ENCODE measurements at regions not wholly inside any gene's neighbourhood (a gene's known extent, or its start where the extent isn't known, plus 50 kb on each side); places are given as distances from the start of the nearest gene placed in this dataset.
"Not testable (repeated sequence)": the region's sequence is repeated elsewhere in the genome, so short reads cannot be mapped to it uniquely, and the experiment has no call there.

DNA sequence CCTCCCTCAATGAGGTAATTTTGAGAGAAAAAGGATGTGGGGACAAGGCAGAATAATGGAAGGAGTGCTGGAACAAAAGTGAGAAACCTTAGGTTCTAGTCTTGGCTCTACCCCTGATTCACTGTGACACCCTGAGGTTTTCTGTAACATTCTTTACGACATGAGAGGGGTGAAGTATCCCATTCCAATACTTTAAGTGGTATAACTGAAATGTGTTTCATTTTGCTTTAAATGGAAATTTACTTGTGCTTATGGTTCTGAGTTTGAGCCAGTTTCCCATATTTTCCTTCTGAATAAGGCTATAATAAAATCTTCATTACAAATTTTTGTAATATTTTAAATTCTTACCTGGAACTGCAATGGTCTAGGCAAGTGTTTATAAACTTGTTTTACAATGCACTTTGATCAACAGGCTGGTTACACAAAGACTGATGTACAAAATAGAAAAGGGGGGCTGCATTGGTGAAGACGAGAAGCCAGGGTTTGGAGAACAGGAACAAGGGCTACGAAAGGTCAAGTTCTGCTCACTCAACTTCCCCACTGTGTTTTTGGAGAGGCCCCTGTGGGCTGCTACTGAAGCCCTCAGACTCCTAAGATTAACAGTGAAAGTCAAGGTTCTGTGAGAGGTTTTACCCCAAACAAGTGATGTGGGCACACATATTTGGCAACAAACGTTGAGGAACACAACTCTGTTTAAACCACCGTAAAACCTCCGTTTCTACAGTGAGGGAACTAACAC lies 171.9 kb upstream of the ELL2 start:
- no peak for DNase-seq (ENCODE audit: low spot score)

DNA sequence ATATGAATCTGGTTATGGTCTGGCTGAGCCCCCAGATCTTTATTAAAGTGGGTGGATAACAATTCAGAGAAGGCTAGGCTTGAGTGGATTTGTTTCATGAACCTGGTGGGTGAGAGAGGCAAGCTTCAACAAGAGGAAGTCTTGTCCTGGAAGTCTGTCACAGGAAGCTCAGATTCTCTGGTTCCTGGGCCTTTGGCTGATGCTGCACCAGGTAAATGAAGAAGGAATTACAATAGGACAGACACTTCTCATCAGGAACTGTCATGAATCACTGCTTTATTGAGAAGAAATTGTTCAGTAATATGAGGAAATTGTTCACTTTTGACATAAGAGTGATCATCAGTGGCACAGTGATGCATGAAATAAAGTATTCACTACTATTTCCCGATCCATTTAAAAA lies 167.6 kb upstream of the ELL2 start:
- no peak for DNase-seq (ENCODE audit: low spot score)

DNA sequence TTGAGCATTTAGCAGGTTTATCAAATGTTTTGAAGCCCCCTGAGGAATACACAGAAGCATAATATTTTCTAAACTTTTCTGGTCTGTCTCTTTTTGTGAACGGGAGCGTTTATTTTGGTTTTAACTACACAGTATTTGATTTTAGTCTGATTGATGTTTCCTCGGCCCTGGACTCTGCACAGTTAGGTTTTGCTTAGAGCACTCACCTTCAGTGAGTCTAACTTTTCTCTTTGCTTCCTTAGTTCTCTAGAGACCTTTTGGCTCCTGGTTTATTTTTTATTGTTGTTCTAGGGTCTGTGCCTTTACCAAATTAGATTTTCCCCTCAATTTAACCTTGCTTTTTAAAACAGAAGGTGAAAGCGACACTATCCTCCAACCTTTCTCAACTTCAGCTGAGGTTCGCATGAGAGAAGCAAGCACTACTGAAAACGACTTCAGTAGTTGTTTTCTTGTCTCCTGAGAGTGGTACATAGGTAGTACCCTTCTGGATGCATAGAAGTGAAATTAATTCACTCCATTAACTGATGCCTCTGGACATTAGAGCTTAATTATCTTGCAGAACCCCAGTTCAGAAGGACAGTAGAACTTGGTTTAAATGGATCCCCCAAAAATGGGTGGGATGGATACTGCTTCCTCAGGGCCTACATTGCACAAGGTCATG lies 166.7 kb upstream of the ELL2 start:
- no peak for DNase-seq (ENCODE audit: low spot score)

DNA sequence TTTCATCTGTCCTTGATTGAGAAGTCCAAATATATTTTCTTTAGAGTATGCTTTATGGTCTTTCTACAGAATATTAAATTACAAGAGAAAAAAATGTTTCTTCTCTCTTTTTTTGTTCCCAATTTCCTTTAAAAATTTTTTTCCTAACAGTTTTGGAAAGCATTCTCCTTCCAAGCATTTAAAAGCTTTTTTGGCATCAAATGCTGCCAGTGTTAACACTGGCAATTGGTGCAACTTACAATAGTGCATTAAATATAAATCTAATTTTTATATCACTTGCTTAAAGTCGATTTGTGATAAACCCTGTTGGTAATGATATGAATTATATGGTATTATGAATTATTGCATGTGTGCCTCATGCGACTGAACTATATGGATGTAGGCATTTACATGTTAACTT lies 165.9 kb upstream of the ELL2 start:
- no peak for DNase-seq (ENCODE audit: low spot score)

DNA sequence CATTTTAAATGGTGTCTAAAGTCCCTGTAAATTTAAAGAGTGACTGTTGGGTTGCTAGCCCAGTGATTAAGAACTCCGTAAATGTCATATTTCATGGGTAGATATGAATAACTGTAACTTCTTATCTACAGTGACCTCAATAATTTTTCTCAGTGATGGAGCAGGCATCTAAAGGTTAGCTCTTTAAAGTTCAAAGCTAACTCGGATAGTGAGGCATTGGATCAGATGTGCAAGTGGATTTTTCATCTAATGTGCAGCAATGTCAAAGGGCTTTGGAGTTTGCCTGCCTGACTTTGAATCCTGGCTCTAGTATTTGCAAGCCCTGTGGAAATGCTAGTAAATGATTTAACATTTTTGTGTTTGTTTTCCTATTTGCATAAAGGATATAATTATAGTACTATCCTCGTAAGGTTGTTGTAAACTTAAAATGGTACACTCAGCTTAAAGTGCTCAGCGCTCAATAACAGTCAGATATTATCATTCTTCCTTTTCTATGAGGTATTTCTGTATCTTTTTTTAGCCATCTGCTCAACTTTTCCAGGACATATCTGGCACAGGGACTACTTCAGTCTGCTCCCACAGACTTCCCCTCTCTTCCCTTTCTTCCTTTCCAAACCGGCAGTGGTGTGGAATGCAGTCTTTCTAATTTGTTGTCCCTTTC lies 163.7 kb upstream of the ELL2 start:
- DNase-seq (ENCODE audit: low spot score): no peak

DNA sequence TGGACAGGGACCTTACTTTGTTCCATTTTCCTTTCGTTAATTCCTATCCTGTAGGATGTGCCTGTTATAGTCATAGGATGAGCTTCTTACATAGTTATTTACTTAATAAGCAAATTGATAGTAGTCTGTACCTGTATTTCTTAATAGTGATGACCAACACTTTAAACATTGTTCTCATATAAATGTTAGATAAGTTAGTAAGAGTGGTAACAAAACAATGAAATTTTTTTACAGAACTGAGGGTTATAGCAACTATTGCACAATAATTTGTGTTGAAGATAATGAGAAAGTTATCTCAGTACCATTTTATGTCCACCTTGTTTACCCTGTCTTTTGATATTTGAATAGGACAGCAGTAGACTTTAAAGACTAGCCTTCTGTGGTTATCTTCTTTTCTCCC lies 162.9 kb upstream of the ELL2 start:
- DNase-seq (ENCODE audit: low spot score): no peak

DNA sequence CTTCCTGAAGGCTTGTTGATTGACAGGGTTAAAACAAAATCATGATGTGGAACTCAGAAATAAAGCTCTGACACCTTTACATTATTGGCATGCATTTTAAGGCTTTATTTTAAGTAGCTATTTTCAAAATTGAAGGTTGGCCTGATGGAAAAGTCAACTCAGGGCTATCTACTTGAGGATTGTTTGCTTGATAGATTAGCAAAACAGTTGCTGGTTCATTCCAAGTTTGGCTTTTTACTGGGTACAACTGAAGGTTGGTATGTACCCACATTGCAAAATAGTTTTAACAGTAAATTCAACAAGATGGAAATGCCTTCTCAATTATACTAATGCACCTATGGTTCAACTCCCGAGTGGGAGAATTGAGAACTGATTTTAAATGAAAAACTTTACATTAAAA lies 161.8 kb upstream of the ELL2 start:
- DNase-seq (ENCODE audit: low spot score): no peak

DNA sequence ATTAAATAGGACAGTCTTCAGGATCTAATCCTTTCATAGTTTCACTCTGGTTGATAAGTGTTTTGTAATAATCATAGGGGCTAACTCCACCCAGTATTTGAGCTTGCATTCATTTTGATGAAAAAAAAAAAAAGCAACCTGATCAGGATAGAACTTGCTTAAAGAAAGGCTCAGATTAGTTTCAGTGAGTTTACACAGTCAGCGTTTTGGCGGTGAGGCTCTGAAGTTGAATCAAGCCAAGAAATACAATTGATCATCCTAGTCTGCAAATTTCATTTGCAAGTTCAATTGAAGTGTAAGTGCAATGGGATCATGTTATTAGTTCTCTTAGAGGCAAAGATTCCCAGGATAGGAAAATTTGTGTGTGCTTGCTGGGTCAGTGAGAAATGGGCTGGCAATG lies 159.7 kb upstream of the ELL2 start:
- no peak for DNase-seq (ENCODE audit: low spot score)

DNA sequence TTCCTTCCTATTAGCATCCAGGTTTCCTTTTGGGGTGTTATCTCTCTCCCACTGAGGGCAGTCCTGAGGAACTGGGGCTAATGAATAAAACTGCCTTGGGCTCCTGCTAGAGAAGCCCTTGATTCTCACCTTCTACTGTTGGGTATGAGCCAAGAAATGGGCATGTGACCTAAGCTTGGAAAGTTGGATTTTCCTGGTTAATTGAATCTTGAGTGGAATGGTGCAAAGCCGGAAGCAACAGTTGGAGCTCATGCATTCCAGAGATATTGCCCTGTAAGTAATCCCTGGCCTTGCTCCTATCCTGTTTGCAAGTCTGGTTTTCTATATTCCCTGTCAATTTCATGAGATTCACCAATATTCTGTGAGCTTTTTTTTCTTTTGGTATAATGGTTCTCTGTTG lies 158.5 kb upstream of the ELL2 start:
- DNase-seq (ENCODE audit: low spot score): no peak

DNA sequence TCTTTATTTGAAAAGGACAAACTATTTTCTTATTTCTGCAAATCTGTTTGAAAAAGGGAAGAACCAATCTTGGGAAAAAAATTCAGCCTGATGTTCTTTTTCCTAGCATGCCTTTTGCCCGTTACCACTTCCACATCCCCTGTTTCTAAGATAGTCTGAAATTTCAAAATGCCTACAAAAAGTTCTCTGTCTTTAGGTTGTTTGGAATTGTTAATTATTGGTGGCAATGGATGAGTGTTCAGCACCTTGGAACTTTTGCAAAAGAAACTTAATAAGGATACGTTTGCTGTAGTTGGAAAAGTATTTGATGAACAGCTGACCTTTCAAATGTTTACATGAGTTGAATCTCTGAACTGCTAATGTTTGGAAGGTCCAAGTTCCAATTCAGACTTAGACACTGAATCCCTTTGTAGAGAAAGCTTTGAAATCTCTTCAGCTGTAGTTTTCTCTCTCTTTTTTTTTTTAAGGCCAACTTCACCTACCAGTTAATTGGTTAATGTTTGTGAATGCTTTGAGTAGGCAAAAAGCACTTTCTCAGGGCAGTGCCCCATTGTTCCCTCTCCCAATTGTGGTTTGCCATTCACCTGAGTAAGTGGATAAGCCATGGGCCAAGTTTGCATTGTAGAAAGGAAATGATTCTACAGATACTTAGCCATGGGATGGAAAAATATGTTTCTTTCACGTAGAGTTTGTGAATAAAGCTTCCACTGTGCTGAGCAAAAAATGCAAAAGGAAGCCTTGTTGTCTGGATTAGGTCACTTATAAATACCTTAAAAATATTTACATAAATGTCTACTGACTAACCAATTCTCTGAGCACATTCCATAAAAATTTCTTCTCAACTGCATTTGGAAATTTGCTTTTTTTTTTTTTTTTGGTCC lies 156.4 kb upstream of the ELL2 start:
- DNase-seq (ENCODE audit: low spot score): peak; percentile 21

DNA sequence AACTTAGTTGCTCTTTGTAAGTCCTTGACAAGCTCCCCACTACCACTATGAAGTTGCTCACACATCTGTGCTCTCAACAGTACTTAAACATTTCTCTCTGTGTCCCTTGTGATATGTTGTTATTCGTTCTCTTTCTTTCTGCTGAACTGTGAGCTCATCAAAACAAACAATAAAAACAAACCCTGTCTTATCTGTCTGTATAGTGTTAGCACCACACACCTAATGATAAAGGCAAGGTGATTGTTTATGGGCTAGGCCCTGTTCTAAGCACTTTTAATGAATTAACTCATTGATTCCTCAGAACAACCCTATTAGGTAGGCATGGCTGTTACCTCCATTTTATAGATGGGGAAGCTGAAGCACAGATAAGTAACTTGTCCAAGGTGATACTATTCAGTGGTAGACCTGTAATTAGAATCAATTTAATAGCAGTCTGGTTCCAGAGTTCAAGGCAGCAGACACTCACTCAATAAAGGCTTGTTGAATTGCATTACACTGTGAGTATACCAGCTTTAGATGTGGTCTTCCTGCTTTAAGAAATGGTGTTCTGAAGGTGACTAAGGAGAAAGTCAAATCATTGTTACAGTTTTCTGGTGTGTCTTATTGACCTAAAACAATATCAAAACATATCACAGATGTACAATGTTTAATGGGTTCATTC lies 153.6 kb upstream of the ELL2 start:
- DNase-seq (ENCODE audit: low spot score): no peak

DNA sequence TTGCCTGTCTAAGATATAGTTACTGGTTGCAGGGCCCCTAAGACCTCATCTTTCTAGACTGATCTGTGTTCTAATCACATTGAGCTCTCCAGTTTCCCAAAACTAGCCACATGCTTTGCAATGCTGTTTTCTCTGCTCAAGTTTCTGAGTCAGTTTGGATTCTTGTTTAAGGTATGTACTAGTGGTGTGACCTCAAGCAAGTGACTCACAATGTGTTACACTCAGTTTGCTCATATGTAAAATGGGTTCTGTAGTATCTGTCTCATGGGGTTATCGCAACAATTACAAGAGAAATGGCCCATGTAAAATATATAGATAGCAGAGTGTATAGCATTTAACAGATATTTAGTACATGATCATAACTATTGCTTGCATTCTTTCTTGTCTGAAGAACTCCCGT lies 153.1 kb upstream of the ELL2 start:
- no peak for DNase-seq (ENCODE audit: low spot score)

DNA sequence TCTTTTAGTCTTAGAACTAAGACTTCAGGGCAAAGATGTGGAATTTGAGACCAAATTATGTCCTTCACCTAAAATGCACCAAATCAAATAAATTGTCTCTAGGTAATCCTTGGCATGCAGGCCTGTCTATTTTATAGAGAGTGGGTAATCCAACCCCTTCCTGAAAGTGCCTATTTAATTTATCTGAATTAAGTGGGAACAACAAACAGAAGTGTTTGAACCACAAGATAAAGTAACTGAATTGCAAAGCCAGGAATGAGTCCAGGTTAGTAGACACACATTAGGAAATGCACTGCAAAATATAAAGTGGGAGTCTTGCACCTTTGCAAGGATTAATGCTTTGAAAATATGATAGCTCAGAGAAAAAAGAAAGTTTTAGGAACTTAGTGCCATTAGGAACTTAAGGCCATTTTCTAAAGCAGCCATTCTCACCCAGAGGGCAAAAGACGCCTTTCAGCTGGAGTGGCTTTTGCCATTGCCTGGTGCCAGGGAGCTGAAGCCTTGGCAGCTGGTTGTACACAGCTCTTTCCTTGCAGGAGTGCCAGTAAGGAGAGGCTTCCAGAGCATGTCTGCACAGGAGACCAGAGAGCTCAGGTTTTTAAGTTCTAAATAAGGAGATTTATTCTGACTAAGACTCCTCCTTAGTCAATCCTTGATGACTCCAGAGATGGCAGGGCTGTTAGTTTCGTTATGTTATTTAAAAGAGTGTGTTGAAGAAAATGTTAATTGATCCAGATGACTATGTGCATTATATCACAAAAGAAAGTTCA lies 151.7 kb upstream of the ELL2 start:
- no peak for DNase-seq (ENCODE audit: low spot score)

DNA sequence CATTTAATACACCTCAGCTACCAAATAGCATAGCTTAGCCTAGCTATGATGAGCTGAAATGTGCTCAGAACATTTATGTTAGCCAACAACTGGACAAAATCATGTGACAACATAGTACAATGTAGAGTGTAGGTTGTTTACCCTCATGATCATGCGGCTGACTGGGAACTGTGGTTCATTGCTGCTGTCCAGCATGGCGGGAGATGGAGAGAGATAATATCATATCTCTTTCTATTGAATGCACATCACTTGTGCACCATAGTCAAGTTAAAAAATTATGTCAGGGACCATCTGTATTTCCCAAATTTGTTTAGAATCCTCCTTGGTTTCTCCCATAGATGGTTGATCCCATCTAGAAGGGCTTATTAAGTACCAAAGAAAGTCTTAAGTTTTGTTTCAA lies 151.1 kb upstream of the ELL2 start:
- no peak for DNase-seq (ENCODE audit: low spot score)

DNA sequence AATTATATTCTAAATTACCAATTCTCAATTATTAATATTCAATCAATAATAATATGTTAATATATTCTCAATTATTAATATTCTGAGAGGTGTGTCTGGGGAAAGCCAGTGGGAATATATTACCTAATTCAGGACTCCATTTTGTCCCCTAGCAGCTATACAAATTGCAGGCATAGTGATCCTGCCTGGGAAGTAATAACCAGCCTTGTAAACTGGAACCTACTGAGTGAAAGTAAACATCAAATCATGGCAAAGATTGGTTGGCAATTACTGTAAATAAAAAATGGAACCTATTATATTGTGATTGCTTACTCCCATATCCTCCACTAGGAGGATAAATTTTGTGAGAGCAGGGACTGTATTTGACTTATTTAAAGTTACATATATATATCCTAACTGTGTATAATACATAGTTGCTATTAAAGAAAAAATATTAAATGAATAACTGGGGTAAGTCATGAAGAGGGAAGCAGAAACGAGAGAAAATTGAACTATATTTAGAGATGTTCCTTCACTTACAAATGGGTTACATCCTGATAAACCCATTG lies 150.5 kb upstream of the ELL2 start:
- no peak for DNase-seq (ENCODE audit: low spot score)

DNA sequence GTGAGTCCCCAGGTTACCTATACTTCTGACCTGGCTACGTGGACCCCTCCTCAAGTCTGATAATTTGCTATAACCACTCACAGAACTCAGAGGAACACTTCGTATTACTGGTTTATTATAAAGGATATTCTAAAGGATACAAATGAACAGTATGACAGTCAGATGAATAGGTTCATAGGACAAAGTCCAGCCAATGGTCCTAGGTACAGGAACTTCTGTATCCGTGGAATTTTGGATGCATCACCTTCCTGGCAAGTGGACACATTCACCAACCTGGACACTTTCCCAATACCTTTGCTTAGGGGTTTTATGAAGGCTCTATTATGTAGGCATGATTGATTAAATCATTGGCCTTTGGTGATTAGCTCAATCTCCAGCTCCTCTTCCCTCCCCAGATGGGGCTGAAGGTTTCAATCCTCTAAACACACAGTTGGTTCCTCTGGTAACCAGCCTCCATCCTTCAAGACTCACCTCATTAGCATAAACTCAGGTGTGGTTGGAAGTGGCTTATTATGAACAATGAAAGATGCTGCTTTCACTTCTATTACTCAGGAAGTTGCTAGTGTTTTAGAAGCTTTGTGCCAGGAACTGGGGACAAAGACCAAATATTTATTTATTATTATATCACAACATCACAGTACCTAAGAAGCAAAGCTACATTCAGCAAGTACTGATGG lies 149.6 kb upstream of the ELL2 start:
- no peak for DNase-seq (ENCODE audit: low spot score)

DNA sequence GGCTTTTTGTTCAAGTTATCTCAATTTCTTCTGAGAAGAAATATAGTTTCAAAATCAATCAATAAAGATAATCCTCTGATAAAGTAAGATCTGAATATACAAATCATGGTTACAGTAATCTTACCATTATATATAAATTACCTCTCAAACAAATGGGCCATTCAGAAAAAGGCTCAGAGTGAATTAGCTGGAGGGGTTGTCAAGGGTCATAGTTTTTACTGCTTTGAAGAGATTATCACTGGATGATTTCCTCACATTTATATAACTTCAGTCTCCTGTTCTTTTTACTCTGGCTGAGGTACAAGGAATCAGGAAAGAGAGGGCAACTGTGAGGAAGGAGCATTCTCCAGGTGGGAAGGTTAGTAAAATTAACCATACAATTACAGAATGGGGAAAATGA lies 148.6 kb upstream of the ELL2 start:
- DNase-seq (ENCODE audit: low spot score): peak; percentile 30

DNA sequence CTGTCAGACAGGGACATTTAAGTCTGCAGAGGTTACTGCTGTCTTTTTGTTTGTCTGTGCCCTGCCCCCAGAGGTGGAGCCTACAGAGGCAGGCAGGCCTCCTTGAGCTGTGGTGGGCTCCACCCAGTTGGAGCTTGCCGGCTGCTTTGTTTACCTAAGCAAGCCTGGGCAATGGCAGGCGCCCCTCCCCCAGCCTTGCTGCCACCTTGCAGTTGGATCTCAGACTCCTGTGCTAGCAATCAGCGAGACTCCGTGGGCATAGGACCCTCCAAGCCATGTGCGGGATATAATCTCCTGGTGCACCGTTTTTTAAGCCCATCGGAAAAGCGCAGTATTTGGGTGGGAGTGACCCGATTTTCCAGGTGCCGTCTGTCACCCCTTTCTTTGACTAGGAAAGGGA lies 147.0 kb upstream of the ELL2 start:
- DNase-seq (ENCODE audit: low spot score): not testable (repeated sequence)

DNA sequence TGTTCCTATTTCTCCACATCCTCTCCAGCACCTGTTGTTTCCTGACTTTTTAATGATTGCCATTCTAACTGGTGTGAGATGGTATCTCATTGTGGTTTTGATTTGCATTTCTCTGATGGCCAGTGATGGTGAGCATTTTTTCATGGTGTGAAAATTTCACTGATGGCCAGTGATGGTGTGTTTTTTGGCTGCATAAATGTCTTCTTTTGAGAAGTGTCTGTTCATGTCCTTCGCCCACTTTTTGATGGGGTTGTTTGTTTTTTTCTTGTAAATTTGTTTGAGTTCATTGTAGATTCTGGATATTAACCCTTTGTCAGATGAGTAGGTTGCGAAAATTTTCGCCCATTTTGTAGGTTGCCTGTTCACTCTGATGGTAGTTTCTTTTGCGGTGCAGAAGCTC lies 142.2 kb upstream of the ELL2 start:
- not testable (repeated sequence) for DNase-seq (ENCODE audit: low spot score)

DNA sequence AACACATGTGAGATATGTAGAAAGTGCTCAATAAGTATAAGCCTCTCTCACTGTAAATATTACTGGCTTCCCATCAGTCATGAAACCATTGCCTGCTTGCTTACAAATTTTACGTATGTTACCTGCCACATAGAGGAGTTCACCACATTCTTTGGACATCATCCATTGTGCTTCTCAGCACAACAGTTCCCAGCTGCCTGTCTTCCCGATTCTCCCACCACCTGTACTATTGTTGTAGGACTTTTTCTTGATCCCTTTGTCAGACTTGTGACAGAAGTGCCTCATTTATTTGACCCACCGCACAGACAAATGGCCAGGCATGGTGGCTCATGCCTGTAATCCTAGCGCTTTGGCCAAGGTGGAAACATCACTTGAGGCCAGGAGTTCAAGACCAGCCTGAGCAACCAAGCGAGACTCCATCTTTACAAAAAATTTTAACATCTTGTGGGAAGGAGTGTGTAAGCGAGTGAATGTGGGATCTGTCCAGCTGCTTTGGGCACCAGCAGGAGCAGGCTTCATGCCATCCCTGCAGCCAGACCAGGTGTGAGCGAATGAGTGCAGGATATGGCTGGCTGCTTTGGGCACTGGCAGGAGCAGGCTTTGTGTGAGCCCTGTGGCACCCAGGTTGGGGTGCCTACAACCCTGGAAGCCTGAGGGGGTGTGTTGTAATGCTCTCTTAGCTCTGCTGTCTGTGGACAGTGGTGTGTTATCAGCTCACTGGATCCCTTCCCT lies 139.9 kb upstream of the ELL2 start:
- DNase-seq (ENCODE audit: low spot score): no peak

All from COLO829 (cell line).